ENCODE measurements at regions not wholly inside any gene's neighbourhood (a gene's known extent, or its start where the extent isn't known, plus 50 kb on each side); places are given as distances from the start of the nearest gene placed in this dataset.

- no peak for DNase-seq (ENCODE audit: low spot score)
- no peak for TF ChIP-seq CTCF (IDR thresholded peaks at IDR 0.05; ENCODE audit: extremely low read depth, missing control alignments)
Measured at GRCh38 chr1:232138044-232138443, 491.9 kb downstream of the SIPA1L2 start.

GRCh38 chr1:232137066-232137465 is 492.9 kb downstream of the SIPA1L2 start:
- no peak for TF ChIP-seq CTCF (IDR thresholded peaks at IDR 0.05; ENCODE audit: extremely low read depth, missing control alignments)
- no peak for DNase-seq (ENCODE audit: low spot score)

GRCh38 chr1:232136136-232136535 is 493.8 kb downstream of the SIPA1L2 start:
- TF ChIP-seq CTCF (IDR thresholded peaks at IDR 0.05; ENCODE audit: extremely low read depth, missing control alignments), result no peak
- no peak for DNase-seq (ENCODE audit: low spot score)

GRCh38 chr1:232134365-232134764 is 495.6 kb downstream of the SIPA1L2 start:
- no peak for TF ChIP-seq CTCF (IDR thresholded peaks at IDR 0.05; ENCODE audit: extremely low read depth, missing control alignments)
- DNase-seq (ENCODE audit: low spot score), result no peak

- DNase-seq (ENCODE audit: low spot score), result no peak
Measured at GRCh38 chr1:232132572-232132971, 497.4 kb downstream of the SIPA1L2 start.

GRCh38 chr1:232131715-232132391 is 498.1 kb downstream of the SIPA1L2 start:
- DNase-seq (ENCODE audit: low spot score), result no peak
- TF ChIP-seq CTCF (IDR thresholded peaks at IDR 0.05; ENCODE audit: extremely low read depth, missing control alignments), result no peak

More at GRCh38 chr1:232132572-232132971, 497.4 kb downstream of the SIPA1L2 start:
- TF ChIP-seq CTCF (IDR thresholded peaks at IDR 0.05; ENCODE audit: extremely low read depth, missing control alignments), result no peak

- no peak for TF ChIP-seq CTCF (IDR thresholded peaks at IDR 0.05; ENCODE audit: extremely low read depth, missing control alignments)
- no peak for DNase-seq (ENCODE audit: low spot score)
Measured at GRCh38 chr1:232130815-232131480, 499.0 kb downstream of the SIPA1L2 start.

Data from GM20000 (cell line).